Neural cell (in vitro differentiated cells): ENCODE measurements at regions not wholly inside any gene's neighbourhood (a gene's known extent, or its start where the extent isn't known, plus 50 kb on each side); places are given as distances from the start of the nearest gene placed in this dataset.

Experiments used
- H2AFZ ChIP-seq: fragments of 200-600, 300-800 bp; sonication (generic), shearing (Covaris generic); 2 replicates; pipeline ENCODE4 v1.6.0; 2014; ENCODE audit warnings: low read depth, mild to moderate bottlenecking, antibody characterized with exemption, low read length, moderate library complexity
- H3F3A ChIP-seq: fragments of 200-600 bp; shearing (Covaris generic); 2 replicates; pipeline ENCODE4 v1.6.1; 2016; ENCODE audit warnings: mild to moderate bottlenecking, moderate library complexity, mixed read lengths, antibody characterized with exemption, low read length; ENCODE audit not compliant: insufficient read depth, poor library complexity, severe bottlenecking
- H3K27ac ChIP-seq: fragments of 200-600, 300-800 bp; sonication (generic), shearing (Covaris generic); 2 replicates; pipeline ENCODE4 v1.5.1; 2014; ENCODE audit warnings: mild to moderate bottlenecking, low read length, moderate library complexity
- H3K27me3 ChIP-seq: fragments of 300-800, 200-600 bp; sonication (generic), shearing (Covaris generic); 2 replicates; pipeline ENCODE4 v1.6.0; 2014; ENCODE audit warnings: mild to moderate bottlenecking, low read depth, low read length, moderate library complexity; ENCODE audit not compliant: insufficient read depth
- H3K36me3 ChIP-seq: fragments of 300-800, 200-600 bp; sonication (generic), shearing (Covaris generic); 2 replicates; pipeline ENCODE4 v1.5.1; 2014; ENCODE audit warnings: mild to moderate bottlenecking, antibody characterized with exemption, low read length, moderate library complexity; ENCODE audit not compliant: insufficient read depth
- H3K4me2 ChIP-seq: fragments of 300-800, 200-600 bp; sonication (generic), shearing (Covaris generic); 2 replicates; pipeline ENCODE4 v1.6.0; 2014; ENCODE audit warnings: mild to moderate bottlenecking, low read length
- H3K4me3 ChIP-seq: fragments of 300-800, 200-600 bp; sonication (generic), shearing (Covaris generic); 2 replicates; pipeline ENCODE4 v1.5.1; 2014; ENCODE audit warnings: mild to moderate bottlenecking, low read length, moderate library complexity
- H3K79me2 ChIP-seq: fragments of 200-600 bp; shearing (Covaris generic); replicated peaks from 2 replicates; pipeline ENCODE4 v1.6.0; 2014; ENCODE audit warnings: mild to moderate bottlenecking, low read length, moderate library complexity; ENCODE audit not compliant: insufficient read depth
- H3K9ac ChIP-seq: fragments of 300-800, 200-600 bp; sonication (generic), shearing (Covaris generic); 2 replicates; pipeline ENCODE4 v1.6.1; 2016; ENCODE audit warnings: mild to moderate bottlenecking, low read length, mixed read lengths
- H3K9me2 ChIP-seq: fragments of 200-600 bp; shearing (Covaris generic); 2 replicates; pipeline ENCODE4 v1.6.1; 2016; ENCODE audit warnings: mild to moderate bottlenecking, low read length, mixed read lengths; ENCODE audit not compliant: insufficient read depth
- H3K9me3 ChIP-seq: fragments of 200-600, 300-800 bp; sonication (generic), shearing (Covaris generic); 2 replicates; pipeline ENCODE4 v1.6.1; 2016; ENCODE audit warnings: mild to moderate bottlenecking, mixed run types, low read length, moderate library complexity, mixed read lengths
- H4K20me1 ChIP-seq: fragments of 200-600 bp; shearing (Covaris generic); 2 replicates; pipeline ENCODE4 v1.6.1; 2016; ENCODE audit warnings: mild to moderate bottlenecking, mixed run types; ENCODE audit not compliant: insufficient read depth
- CTCF ChIP-seq: fragments of 450-650 bp; IDR thresholded peaks from 2 replicates; pipeline ENCODE4 v1.5.1; 2014; ENCODE audit warnings: antibody characterized with exemption, mild to moderate bottlenecking, moderate library complexity; ENCODE audit not compliant: poor library complexity, severe bottlenecking
- EP300 ChIP-seq: fragments of 450-650 bp; conservative IDR thresholded peaks from 2 replicates; pipeline ENCODE4 v1.6.1; 2014; ENCODE audit warnings: antibody characterized with exemption, mild to moderate bottlenecking, moderate library complexity; ENCODE audit not compliant: poor library complexity, severe bottlenecking
- EZH2 ChIP-seq: fragments of 200-600, 300-800 bp; shearing (Covaris generic), sonication (generic); IDR thresholded peaks from 2 replicates; pipeline ENCODE4 v1.6.1; 2014; ENCODE audit warnings: antibody characterized with exemption, low read length, borderline replicate concordance, mild to moderate bottlenecking; ENCODE audit not compliant: insufficient read depth, poor library complexity, severe bottlenecking
- MXI1 ChIP-seq: fragments of 450-650 bp; conservative IDR thresholded peaks from 2 replicates; pipeline ENCODE4 v1.6.1; 2014; ENCODE audit warnings: antibody characterized with exemption, mild to moderate bottlenecking; ENCODE audit not compliant: poor library complexity, severe bottlenecking
- POLR2AphosphoS5 ChIP-seq: IDR thresholded peaks from 2 replicates; pipeline ENCODE4 v1.6.1; 2012
- RAD21 ChIP-seq: fragments of 450-650 bp; conservative IDR thresholded peaks from 2 replicates; pipeline ENCODE4 v1.6.1; 2014; ENCODE audit warnings: antibody characterized with exemption, mild to moderate bottlenecking, moderate library complexity
- REST ChIP-seq: IDR thresholded peaks from 2 replicates; pipeline ENCODE4 v1.6.1; 2012; ENCODE audit warnings: borderline replicate concordance
- SMC3 ChIP-seq: fragments of 450-650 bp; conservative IDR thresholded peaks from 2 replicates; pipeline ENCODE4 v1.6.1; 2014; ENCODE audit warnings: antibody characterized with exemption, mild to moderate bottlenecking, moderate library complexity; ENCODE audit not compliant: poor library complexity
- TAF1 ChIP-seq: IDR thresholded peaks from 2 replicates; pipeline ENCODE4 v1.6.1; 2012; ENCODE audit warnings: low read depth

DNA sequence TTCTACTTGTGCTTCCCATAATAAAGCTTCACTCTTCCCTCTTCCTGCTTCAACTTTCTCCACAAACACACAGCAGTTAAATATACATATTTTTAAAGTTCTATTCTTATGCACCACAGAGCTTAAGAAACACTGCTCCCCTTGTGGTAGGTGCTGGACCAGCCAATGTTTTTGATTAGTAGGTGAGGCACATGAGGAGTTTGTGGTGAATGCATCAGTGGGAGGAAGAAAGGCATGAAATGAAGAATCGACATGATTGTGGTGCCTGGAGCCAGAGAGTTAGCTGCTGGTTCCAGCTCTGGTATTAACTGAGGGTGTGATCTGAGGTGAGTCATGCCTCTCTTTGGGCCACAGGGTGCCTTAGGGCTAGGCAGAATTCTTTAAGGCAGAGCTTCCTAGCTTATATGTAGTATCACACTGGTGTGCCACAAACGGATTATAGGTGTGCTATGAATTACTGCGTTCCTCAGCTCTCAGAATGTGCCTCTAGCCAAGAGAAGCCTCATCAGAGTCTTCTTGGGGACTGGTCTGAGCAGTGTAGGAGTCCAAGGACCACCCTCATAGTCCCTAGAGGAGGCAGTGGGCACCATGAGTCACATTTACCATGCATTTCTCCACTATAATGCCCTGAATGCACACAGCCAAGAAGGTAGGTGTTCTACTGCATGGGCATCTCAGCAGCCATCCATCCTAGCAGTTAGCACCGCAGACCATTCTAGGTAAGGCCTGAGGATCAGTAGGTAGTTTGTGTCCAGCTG is 97.4 kb upstream of the SGIP1 start:
- Histone ChIP-seq H3K4me3 (no peak overlapping the region), H3K9ac (no peak overlapping the region), H4K20me1 (no peaks in the 10 kb centered on the region), H3K9me3 (no peaks in the 10 kb centered on the region), H3F3A (no peaks in the 10 kb centered on the region), H3K36me3 (no peaks in the 10 kb centered on the region), H3K27me3 (no peaks in the 10 kb centered on the region), H2AFZ (no peak overlapping the region), H3K27ac (no peak overlapping the region), H3K4me2 (no peak overlapping the region), H3K9me2 (no peaks in the 10 kb centered on the region), H3K79me2 (no peaks in the 10 kb centered on the region)
- TF ChIP-seq SMC3: no peak
- no peak for TF ChIP-seq EZH2
- TF ChIP-seq EP300: no peak

DNA sequence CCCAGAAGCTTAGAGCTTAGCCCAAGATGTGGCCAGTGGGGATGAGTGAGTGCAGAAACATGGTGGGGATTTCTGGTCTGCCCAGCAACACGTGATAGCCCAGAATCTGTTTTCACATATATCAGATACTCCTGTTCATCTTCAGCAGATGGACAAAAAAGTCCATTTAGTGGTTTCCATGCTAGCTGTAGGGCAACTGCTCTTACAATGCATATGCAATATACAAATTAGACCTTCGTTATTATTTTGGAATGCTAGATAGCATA is 96.9 kb upstream of the SGIP1 start:
- Histone ChIP-seq H3K27me3 (no peaks in the 10 kb centered on the region), H3K9me3 (no peaks in the 10 kb centered on the region), H2AFZ (no peak overlapping the region), H3K36me3 (no peaks in the 10 kb centered on the region), H4K20me1 (no peaks in the 10 kb centered on the region), H3K9me2 (no peaks in the 10 kb centered on the region), H3K9ac (no peak overlapping the region), H3K4me3 (no peak overlapping the region), H3K27ac (no peak overlapping the region), H3K79me2 (no peaks in the 10 kb centered on the region), H3F3A (no peaks in the 10 kb centered on the region), H3K4me2 (no peak overlapping the region)
- TF ChIP-seq SMC3: no peak
- TF ChIP-seq REST: no peak
- no peak for TF ChIP-seq TAF1
- no peak for TF ChIP-seq EP300
- no peak for TF ChIP-seq POLR2AphosphoS5
- no peak for TF ChIP-seq MXI1
- no peak for TF ChIP-seq CTCF
- no peak for TF ChIP-seq RAD21
- no peak for TF ChIP-seq EZH2

GRCh38 chr1:66438062-66438461 is 95.9 kb upstream of the SGIP1 start:
- H3K9me2 ChIP-seq: no peaks in the 10 kb centered on the region
- H3K79me2 ChIP-seq: no peaks in the 10 kb centered on the region
- H3K36me3 ChIP-seq: no peaks in the 10 kb centered on the region
- H3K9me3 ChIP-seq: no peaks in the 10 kb centered on the region
- no peaks in the 10 kb centered on the region for H3K27me3 ChIP-seq
- H3K9ac ChIP-seq: no peak overlapping the region
- no peak overlapping the region for H3K27ac ChIP-seq
- no peak overlapping the region for H2AFZ ChIP-seq
- no peaks in the 10 kb centered on the region for H3F3A ChIP-seq
- no peak overlapping the region for H3K4me2 ChIP-seq
- TF ChIP-seq EZH2 (no peak), SMC3 (no peak), MXI1 (no peak), RAD21 (no peak), TAF1 (no peak)
- no peak overlapping the region for H3K4me3 ChIP-seq
- no peaks in the 10 kb centered on the region for H4K20me1 ChIP-seq
